Ureter (tissue), 1 donor: ENCODE measurements at regions not wholly inside any gene's neighbourhood (a gene's known extent, or its start where the extent isn't known, plus 50 kb on each side); places are given as distances from the start of the nearest gene placed in this dataset.
"Not testable (repeated sequence)": the region's sequence is repeated elsewhere in the genome, so short reads cannot be mapped to it uniquely, and the experiment has no call there.

Experiments used
- DNase-seq: peaks from one replicate; pipeline ENCODE4 v3.0.0-alpha.2; 2020; ENCODE audit warnings: low spot score
- donor health status: DM: yes; HTN: yes; CAD: no.

GRCh38 chr4:8675906-8676305 lies 83.3 kb downstream of the CPZ start:
- no peak for DNase-seq

- no peak for DNase-seq
Observed at GRCh38 chr4:8675383-8675782, 82.8 kb downstream of the CPZ start.

GRCh38 chr4:8674311-8674885 lies 81.8 kb downstream of the CPZ start:
- DNase-seq: no peak

GRCh38 chr4:8673106-8673505 lies 80.5 kb downstream of the CPZ start:
- not testable (repeated sequence) for DNase-seq

GRCh38 chr4:8672486-8672885 lies 79.9 kb downstream of the CPZ start:
- no peak for DNase-seq

GRCh38 chr4:8671712-8672290 lies 79.2 kb downstream of the CPZ start:
- no peak for DNase-seq
